Pons (tissue), 1 donor: ENCODE measurements at regions not wholly inside any gene's neighbourhood (a gene's known extent, or its start where the extent isn't known, plus 50 kb on each side); places are given as distances from the start of the nearest gene placed in this dataset.

Experiments used
- DNase-seq: peaks from one replicate; pipeline ENCODE4 v3.0.0-alpha.2; 2016; ENCODE audit warnings: low spot score

GRCh38 chr6:23566418-23566817, 559.6 kb upstream of the NRSN1 start:
- DNase-seq: no peak

- DNase-seq: no peak
Measured at GRCh38 chr6:23568292-23568691, 557.7 kb upstream of the NRSN1 start.

- DNase-seq: no peak
Measured at GRCh38 chr6:23584134-23584763, 541.8 kb upstream of the NRSN1 start.

GRCh38 chr6:23587582-23587981, 538.4 kb upstream of the NRSN1 start:
- no peak for DNase-seq

- DNase-seq: no peak
Measured at GRCh38 chr6:23589811-23590210, 536.2 kb upstream of the NRSN1 start.

GRCh38 chr6:23590498-23591126, 535.4 kb upstream of the NRSN1 start:
- DNase-seq: no peak

- no peak for DNase-seq
Measured at GRCh38 chr6:23591761-23592160, 534.3 kb upstream of the NRSN1 start.

- DNase-seq: no peak
Measured at GRCh38 chr6:23600118-23600517, 525.9 kb upstream of the NRSN1 start.

GRCh38 chr6:23601811-23602345, 524.1 kb upstream of the NRSN1 start:
- no peak for DNase-seq

GRCh38 chr6:23608931-23609435, 517.0 kb upstream of the NRSN1 start:
- DNase-seq: no peak

- DNase-seq: peak; percentile 15
Measured at GRCh38 chr6:23611776-23612381, 514.1 kb upstream of the NRSN1 start.

GRCh38 chr6:23618366-23618765, 507.6 kb upstream of the NRSN1 start:
- DNase-seq: no peak

- DNase-seq: no peak
Measured at GRCh38 chr6:23620911-23621401, 505.1 kb upstream of the NRSN1 start.

GRCh38 chr6:23630726-23631635, 495.0 kb upstream of the NRSN1 start:
- no peak for DNase-seq

- DNase-seq: peak; percentile 72
Measured at GRCh38 chr6:23633996-23634395, 492.0 kb upstream of the NRSN1 start.

- DNase-seq: no peak
Measured at GRCh38 chr6:23635150-23635549, 490.9 kb upstream of the NRSN1 start.

GRCh38 chr6:23637296-23637695, 488.7 kb upstream of the NRSN1 start:
- no peak for DNase-seq

- no peak for DNase-seq
Measured at GRCh38 chr6:23642849-23643248, 483.2 kb upstream of the NRSN1 start.

- no peak for DNase-seq
Measured at GRCh38 chr6:23647045-23647444, 479.0 kb upstream of the NRSN1 start.

- peak; percentile 97 for DNase-seq
Measured at GRCh38 chr6:23650676-23651075, 475.3 kb upstream of the NRSN1 start.

GRCh38 chr6:23654745-23655144, 471.3 kb upstream of the NRSN1 start:
- no peak for DNase-seq

- DNase-seq: no peak
Measured at GRCh38 chr6:23655525-23655924, 470.5 kb upstream of the NRSN1 start.
